ENCODE measurements at regions not wholly inside any gene's neighbourhood (a gene's known extent, or its start where the extent isn't known, plus 50 kb on each side); places are given as distances from the start of the nearest gene placed in this dataset.

GRCh38 chr9:108108852-108109448, 619.4 kb upstream of the KLF4 start (continued):
- TF ChIP-seq ZNF160 (CRISPR knock-in tag; IDR thresholded peaks at IDR 0.05), result no peak
- TF ChIP-seq MTF1 (CRISPR knock-in tag; IDR thresholded peaks at IDR 0.05), result no peak
- TF ChIP-seq PRMT3 (CRISPR knock-in tag; IDR thresholded peaks at IDR 0.05; ENCODE audit: borderline replicate concordance, low read depth), result no peak
- no peak for TF ChIP-seq ZNF720 (CRISPR knock-in tag; IDR thresholded peaks at IDR 0.05)
- TF ChIP-seq ZNF879 (CRISPR knock-in tag; IDR thresholded peaks at IDR 0.05), result no peak
- TF ChIP-seq SIN3A (IDR thresholded peaks at IDR 0.05; ENCODE audit: borderline replicate concordance, low read depth, low read length), result no peak
- no peak for TF ChIP-seq ATF7-NPFF (CRISPR knock-in tag; IDR thresholded peaks at IDR 0.05; ENCODE audit: low read depth)
- TF ChIP-seq ZNF790 (CRISPR knock-in tag; IDR thresholded peaks at IDR 0.05; ENCODE audit: borderline replicate concordance), result no peak
- TF ChIP-seq JUN (CRISPR knock-in tag; IDR thresholded peaks at IDR 0.05), result no peak

- no peaks in the 10 kb centered on the region for H3K27me3 ChIP-seq (ENCODE audit: control insufficient read depth in 1 of 2, insufficient read depth in 2 of 2, low read length in 2 of 2)
- FAIRE-seq, result no peak
- TF ChIP-seq TAF15 (IDR thresholded peaks at IDR 0.05; ENCODE audit: low read depth, low read length, poor library complexity, severe bottlenecking) (no peak), ZNF720 (CRISPR knock-in tag; IDR thresholded peaks at IDR 0.05) (no peak), BATF2 (CRISPR knock-in tag; IDR thresholded peaks at IDR 0.05) (no peak), ZNF619 (CRISPR knock-in tag; IDR thresholded peaks at IDR 0.05) (no peak), ZNF367 (CRISPR knock-in tag; IDR thresholded peaks at IDR 0.05; ENCODE audit: borderline replicate concordance) (no peak), ZNF644 (CRISPR knock-in tag; IDR thresholded peaks at IDR 0.05; ENCODE audit: low read depth) (no peak), EED (CRISPR knock-in tag; IDR thresholded peaks at IDR 0.05) (no peak), RFX5 (IDR thresholded peaks at IDR 0.05; ENCODE audit: low read depth, low read length) (no peak), SMARCE1 (IDR thresholded peaks at IDR 0.05; ENCODE audit: borderline replicate concordance) (no peak), ZNF264 (CRISPR knock-in tag; IDR thresholded peaks at IDR 0.05) (no peak), KDM5A (IDR thresholded peaks at IDR 0.05; ENCODE audit: borderline replicate concordance, low read length) (no peak), SOX5 (CRISPR knock-in tag; IDR thresholded peaks at IDR 0.05; ENCODE audit: borderline replicate concordance) (no peak), ZNF30 (CRISPR knock-in tag; IDR thresholded peaks at IDR 0.05) (no peak), EHMT2 (IDR thresholded peaks at IDR 0.05; ENCODE audit: borderline replicate concordance, low read depth, low read length) (no peak), NR2F6 (IDR thresholded peaks at IDR 0.05) (no peak), NR2F6 (CRISPR knock-in tag; IDR thresholded peaks at IDR 0.05) (no peak), LRRFIP1 (CRISPR knock-in tag; conservative IDR thresholded peaks at IDR 0.05) (no peak)
- BruUV-seq (replicated peaks), result no TSS peak
- no peak for DNase-seq (ENCODE audit: low spot score)
- in situ Hi-C loops (cut with HindIII; ENCODE audit: extremely low pct_ligation_motif_present, low pct_unique_long_range_greater_than_20kb) (no loop called here), intact Hi-C loops (cut with micrococcal nuclease; ENCODE audit: unreplicated experiment) (no loop called here)
- CTCF ChIA-PET (ENCODE audit: low intra/inter-chr PET ratio, low total read pairs), result no interaction called here
- no peaks in the 10 kb centered on the region for H3K9me3 ChIP-seq (ENCODE audit: low read length)
- WGBS (ENCODE audit: low lambda C conversion rate), result 51% methylated on average over 4 of the region's 4 CpGs
- H3K79me2 ChIP-seq (ENCODE audit: insufficient read depth, low read length), result no peaks in the 10 kb centered on the region
- H4K20me1 ChIP-seq (ENCODE audit: insufficient read depth, low read length), result no peaks in the 10 kb centered on the region
- POLR2A ChIA-PET, result no interaction called here
- no peak for ATAC-seq
- H2AFZ ChIP-seq (ENCODE audit: low read length), result no peak overlapping the region
- no peak overlapping the region for H3K27ac ChIP-seq (ENCODE audit: extremely low read length, insufficient read depth, low read length)
- no peaks in the 10 kb centered on the region for H3K36me3 ChIP-seq (replicated peaks in 1 of 2; ENCODE audit: control insufficient read depth in 1 of 2, insufficient read depth in 2 of 2, low read length in 2 of 2)
- H3K4me1 ChIP-seq (ENCODE audit: insufficient read depth, low read length), result peaks cover 14% of the 10 kb centered on the region
- no peak overlapping the region for H3K9ac ChIP-seq (ENCODE audit: insufficient read depth, low read depth, low read length)
- no peak overlapping the region for H3K4me2 ChIP-seq (ENCODE audit: low read depth, low read length)
- no peak overlapping the region for H3K4me3 ChIP-seq (replicated peaks in 1 of 3; ENCODE audit: insufficient read depth in 1 of 3, low read depth in 2 of 3, low read length in 3 of 3)
Observed at GRCh38 chr9:108108280-108108851, 618.8 kb upstream of the KLF4 start.

Data from HepG2 (cell line).